ENCODE measurements at regions not wholly inside any gene's neighbourhood (a gene's known extent, or its start where the extent isn't known, plus 50 kb on each side); places are given as distances from the start of the nearest gene placed in this dataset.

DNA sequence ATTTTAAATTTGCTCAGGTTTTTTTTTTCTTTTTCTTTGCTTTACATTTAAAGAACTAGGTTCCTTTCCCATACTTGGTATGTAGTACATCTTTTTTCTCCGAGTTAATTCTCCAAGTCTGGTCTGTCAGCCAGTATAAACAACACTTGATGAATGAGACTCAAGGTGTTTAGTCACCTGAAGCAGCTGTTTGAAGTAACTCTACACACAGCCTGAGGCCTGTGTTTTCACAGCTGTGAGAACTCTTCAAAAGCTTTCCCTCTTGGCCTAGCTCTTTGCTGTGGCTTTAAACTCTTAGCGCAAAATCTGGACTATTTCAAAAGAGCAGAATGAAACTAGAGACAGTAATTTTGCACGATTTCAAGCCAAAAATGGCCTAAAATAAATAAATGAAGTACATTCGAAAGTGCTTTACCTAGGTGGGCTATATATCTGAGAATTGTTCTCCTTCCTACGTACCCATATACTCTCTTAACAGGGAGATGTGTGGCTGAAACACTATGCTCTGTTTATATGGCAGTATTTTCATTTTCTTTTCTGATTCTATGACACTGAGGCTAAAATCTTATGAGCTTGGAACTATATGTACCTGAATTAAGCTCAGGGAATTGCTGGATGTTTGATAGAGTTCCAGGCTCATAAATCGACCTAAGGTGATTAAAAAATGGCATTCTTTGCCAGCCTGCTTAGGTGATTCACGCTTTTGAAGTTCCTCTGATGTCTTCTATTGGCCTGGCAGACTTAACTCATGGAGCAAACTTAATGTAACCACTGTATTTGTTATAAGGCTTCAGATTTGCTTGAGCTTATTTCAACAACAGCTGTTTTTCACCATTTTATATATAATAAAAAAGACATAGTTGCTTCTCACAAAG lies 1044.1 kb upstream of the ZEB2 start:
- TF ChIP-seq, protein P1, sequence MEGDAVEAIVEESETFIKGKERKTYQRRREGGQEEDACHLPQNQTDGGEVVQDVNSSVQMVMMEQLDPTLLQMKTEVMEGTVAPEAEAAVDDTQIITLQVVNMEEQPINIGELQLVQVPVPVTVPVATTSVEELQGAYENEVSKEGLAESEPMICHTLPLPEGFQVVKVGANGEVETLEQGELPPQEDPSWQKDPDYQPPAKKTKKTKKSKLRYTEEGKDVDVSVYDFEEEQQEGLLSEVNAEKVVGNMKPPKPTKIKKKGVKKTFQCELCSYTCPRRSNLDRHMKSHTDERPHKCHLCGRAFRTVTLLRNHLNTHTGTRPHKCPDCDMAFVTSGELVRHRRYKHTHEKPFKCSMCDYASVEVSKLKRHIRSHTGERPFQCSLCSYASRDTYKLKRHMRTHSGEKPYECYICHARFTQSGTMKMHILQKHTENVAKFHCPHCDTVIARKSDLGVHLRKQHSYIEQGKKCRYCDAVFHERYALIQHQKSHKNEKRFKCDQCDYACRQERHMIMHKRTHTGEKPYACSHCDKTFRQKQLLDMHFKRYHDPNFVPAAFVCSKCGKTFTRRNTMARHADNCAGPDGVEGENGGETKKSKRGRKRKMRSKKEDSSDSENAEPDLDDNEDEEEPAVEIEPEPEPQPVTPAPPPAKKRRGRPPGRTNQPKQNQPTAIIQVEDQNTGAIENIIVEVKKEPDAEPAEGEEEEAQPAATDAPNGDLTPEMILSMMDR (IDR thresholded peaks at IDR 0.05): no peak
- no peak for TF ChIP-seq EZH2 (IDR thresholded peaks at IDR 0.05; ENCODE audit: borderline replicate concordance, insufficient read depth, low read depth, low read length, poor library complexity, severe bottlenecking)
